OCI-M2 (cell line): ENCODE measurements at regions not wholly inside any gene's neighbourhood (a gene's known extent, or its start where the extent isn't known, plus 50 kb on each side); places are given as distances from the start of the nearest gene placed in this dataset.
"Not testable (repeated sequence)": the region's sequence is repeated elsewhere in the genome, so short reads cannot be mapped to it uniquely, and the experiment has no call there.

Source experiments
- DNase-seq: peaks from one replicate; lab custom pipeline; 2025; ENCODE audit not compliant: unreplicated experiment; lab: John Stamatoyannopoulos, UW

DNA sequence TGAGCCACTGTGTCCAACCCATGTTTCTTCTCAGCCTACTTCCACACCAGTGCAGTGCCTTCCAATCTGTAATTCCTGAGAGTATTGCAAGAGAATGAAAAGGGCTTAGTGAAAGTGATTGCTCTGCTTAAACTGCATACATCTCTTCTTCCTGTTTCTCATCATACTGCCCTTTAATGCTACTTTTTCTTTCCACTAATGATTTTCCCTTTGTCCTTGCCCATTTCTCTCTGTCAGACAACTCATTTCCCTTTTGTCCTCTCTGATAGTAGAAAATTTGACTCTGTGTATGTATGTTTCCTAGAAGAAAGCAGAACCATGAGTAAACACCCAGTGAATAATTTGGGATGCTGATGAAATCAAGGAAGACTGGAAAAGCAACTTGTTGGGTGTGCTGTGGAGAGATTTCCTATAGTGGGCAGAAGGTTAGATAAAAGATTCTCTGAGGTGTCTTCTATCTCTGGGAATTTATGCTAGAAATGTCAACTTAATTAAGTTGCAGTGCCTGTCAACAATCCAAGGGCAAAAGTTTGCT lies 102.2 kb upstream of the CHD1 start:
- no peak for DNase-seq

DNA sequence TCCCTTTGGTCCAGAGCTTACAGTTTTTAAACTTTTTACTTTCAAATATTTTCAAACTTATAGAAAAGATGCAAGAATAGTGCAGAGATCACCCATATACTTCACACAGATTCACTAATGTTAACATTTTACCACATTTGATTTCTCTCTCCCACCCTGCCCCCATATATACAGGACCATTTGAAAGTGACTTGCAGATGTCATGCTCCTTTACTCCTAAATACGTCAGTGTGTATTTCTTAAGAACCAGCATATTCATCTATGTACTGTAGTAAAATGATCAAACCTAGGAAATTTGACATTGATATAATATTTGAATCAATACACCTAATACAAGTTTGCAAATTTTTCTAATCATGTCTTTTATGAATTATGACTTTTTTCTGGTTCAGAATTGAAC lies 100.4 kb upstream of the CHD1 start:
- no peak for DNase-seq

DNA sequence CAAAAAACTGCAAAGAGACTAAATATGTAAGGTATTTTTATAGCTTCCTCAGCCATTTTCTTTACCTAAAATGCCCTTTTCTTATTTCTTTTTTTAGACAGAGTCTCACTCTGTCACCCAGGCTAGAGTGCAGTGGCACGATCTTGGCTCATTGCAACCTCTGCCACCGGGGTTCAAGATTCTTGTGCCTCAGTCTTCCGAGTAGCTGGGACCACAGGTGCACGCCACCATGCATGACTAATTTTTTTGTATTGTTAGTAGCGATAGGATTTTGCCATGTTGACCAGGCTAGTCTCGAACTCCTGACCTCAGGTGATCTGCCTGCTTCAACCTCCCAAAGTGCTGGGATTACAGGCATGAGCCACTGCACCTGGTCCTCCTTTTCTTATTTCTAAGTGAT lies 99.4 kb upstream of the CHD1 start:
- not testable (repeated sequence) for DNase-seq

DNA sequence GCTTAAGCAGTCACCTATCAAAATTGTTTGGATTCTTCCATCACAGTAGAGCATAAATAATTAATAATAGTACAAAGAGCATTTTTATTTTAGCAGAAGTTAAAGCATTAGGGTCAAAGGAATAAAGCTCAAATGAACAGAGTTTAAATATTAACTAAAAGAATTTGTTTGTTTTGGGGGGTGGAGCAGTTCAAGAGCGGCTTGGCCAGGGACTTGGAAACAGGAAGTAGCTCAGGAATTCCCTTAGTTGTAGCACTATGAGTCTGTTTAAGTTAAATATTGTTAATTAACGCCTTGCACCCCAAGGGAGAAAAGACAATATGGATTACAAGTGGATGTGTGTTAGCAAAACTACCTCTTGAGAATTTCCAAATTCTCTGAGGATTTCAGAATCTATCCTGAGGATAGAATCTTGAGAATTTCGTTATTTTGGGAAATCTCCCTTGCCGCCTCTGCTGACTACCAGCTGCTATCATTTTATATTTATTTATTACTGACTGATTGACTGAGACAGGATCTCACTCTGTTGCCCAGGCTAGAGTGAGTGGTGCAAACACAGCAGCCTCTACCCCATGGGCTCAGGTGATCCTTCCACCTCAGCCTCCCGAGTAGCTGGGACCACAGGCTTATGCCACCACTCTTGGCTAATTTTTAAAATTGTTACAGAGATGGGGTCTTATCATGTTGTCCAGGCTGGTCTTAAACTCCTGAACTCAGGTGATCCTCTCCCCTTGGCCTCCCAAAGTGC lies 96.7 kb upstream of the CHD1 start:
- DNase-seq, result no peak

DNA sequence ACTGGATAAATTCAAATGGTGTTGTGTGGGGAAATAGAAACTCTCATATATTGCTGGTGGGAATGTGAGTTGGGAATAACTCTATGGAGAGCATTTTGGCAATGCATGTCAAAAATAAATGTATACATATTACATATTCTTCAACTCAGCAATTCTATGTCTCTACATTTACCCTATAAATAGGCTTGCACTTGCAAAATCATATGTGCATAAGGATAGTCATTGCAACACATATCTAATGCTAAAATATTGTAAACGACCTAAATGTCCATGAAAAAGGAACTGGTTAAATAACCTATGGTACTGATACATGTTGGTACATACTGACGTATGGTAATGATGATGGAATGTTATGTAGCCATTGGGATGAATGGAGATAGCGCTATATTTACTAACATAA lies 94.5 kb upstream of the CHD1 start:
- no peak for DNase-seq

DNA sequence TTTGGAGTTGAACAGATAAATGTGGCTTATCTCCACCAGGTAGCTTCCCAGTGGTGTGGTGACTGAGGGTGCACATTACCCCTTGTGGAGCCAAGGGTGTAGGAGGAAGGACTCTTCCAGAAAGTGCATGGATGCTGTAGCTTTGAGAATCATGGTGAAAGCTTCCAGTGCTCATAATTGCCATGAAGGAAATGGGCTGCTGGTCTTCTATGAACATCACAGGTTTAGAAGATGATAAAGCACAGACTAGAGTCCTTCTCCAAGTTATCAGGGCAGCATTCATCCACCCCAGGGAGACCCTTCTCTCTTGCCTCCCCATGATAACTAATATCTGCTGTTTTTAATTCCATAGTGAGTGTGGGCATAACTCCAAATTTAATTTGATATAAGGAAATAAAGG lies 93.4 kb upstream of the CHD1 start:
- no peak for DNase-seq

DNA sequence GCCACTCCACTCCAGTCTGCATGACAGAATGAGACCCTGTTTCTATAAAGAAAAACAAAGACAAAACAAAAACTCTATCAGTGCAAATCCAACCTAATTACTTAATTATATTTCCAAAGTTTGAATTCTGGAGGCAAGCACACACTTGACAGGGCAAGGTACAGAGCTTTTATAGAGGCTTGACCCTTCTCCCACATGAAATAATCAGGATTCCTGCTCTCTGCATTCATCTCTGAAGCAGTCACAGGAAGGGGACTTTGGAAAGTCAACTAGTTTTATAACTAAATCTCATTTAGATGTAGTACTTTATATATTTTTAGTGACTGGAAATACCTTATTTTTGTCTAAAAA lies 91.9 kb upstream of the CHD1 start:
- DNase-seq, result no peak

DNA sequence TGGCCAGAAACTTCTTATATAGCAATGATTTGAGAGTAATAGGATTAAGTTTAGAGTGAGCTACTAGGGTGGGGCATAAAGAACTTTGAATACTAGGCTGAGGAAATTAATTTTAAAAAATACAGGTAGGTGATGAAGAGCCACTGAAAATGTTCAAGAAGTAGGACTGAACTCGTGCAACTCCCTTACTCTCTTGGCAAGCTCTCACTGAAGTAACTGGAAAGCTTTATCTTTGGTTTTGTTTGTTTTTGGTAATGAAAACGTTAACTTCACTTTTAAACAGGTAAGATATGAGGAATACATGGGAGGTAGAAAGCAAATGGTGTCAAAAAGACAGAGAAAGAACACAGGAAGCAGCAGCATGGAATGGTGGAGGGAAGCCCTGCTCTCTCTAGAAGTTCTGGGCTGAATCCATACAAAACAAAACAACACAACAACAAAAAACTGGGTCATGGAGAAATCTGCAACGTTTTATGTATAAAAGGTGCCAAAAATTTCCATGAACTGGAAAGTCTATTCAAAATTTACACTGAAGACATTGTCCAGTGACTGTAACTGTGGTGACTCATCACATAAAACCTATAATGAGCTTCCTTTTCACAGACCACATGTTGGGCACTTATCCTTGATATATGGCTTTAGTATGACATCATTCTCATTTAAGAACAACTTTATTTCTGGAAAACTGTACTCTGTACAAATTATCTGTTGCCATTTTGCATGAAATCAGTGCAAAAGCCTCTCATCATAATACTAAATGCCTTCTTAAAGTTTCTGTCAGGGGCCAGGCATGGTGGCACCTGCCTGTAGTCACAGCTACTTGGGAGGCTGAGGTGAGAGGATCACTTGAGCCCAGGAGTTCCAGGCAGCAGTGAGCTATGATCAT lies 91.2 kb upstream of the CHD1 start:
- no peak for DNase-seq

DNA sequence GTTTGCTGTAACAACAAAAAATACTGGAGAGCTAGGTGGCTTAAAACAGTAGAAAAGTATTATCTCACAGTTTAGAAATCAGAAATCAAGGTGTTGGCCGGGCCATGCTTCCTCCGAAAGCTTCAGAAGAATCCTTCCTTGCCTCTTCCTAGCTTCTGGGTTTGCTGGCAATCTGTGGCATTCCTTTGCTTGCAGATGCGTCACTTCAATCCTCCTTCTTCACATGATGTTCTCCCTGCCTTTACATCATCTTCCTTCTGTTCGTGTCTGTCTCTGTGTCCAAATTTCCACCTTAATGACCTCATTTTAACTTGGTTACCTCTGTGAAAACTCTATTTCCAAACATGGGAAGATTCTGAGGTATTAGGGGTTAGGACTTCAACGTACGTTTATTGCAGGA lies 90.4 kb upstream of the CHD1 start:
- DNase-seq, result no peak

DNA sequence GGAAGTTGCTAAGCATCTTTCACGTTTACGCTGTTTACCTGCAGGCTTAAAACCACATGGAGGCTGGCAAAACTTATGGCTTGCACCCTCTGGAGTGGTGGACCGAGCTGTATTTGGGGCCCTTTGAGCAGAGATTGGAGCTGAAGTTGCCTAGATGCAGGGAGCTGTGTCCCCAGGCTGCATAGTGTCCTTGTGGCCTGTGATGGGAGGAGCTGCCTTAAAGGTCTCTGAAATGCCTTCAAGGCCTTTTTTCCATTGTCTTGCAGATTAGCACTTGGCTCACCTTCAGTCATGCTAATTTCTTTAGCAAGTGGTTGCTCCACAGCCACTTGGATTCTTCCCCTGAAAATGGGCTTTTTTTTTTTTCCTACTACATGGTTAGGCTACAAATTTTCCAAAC lies 81.5 kb upstream of the CHD1 start:
- no peak for DNase-seq

DNA sequence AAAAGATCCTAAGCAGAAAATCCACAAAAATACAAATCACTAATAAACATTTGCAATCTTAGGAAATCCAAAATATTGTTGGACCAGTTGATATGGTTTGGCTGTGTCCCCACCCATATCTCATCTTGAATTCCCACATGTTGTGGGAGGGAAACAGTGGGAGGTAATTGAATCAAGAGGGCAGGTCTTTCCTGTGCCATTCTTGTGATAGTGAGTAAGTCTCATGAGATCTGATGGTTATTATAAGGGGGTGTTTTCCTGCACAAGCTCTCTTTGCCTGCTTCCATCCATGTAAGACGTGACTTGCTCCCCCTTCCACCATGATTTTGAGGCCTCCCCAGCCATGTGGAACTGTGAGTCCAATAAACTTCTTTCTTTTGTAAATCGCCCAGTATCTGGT lies 79.2 kb upstream of the CHD1 start:
- not testable (repeated sequence) for DNase-seq

DNA sequence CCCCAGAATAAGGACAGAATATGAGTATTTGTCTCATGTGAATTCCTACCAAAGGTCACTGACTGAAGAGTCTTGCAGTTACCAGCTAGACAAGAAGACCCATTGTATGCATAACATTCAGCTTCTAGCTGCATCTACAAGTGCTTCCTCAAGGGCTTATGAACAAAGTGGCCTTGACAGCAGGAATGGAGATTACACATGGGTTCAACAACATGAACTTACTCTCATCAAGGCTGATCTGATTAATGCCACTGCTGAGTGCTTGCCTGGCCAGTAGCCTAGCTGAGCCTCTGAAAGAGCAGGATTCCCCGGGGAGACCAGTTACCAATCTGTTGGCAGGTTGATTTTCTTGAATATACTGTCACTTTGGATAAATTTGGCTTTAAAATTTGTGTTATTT lies 76.7 kb upstream of the CHD1 start:
- no peak for DNase-seq

DNA sequence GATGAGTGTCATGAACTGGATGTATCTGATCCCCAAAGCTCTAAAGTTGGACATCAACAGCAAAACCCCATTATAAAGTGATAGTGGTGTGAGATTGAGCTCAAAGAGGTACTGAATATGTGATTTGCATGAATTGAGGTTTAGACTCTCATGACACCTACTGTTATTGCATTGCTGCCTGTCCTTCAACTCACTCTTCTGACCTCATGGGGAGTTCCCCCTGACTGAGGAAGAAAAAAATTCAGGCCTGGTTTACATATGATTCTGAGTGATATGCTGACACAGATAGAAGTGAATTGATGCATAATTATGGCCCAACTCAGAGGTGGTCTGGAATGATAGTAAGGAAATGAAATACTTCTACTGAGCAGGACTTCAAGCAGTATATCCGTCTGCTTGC lies 76.2 kb upstream of the CHD1 start:
- no peak for DNase-seq

DNA sequence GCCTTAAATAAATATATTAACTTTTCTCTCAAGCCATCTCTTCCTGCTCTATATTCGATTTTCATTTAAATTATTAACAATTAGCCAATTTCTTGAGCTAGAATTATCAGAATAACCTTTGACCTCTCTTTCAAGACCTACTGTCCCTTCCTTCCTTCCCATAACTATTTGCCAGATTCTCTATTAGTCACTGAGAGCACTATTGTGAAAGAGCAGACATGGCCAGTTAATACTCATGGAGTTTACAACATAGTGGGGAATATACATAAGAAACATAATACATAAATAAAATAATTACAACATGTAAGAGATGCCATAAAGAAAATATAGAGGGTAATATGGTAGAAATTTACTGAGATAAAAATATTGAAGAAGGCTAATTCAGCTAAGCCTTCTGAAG lies 72.1 kb upstream of the CHD1 start:
- DNase-seq, result no peak

DNA sequence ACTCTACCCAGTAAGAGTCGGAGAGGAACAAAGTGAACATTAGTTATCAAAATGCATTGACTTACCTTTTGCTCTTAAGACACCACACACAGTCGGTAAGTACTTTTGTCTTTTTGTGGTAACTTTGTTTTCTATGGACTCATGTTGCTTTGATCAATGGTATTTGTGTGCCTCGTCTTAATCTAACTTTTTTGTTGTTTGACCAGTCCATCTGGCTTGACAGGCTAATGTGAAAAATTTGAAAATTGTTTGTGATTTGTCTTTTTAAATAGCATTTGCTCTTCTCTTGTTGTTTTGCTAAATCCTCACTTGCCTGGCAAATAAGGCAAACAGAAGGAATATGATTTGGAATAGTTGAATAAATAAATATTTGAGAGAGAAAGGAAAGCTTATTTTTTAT lies 71.4 kb upstream of the CHD1 start:
- no peak for DNase-seq

DNA sequence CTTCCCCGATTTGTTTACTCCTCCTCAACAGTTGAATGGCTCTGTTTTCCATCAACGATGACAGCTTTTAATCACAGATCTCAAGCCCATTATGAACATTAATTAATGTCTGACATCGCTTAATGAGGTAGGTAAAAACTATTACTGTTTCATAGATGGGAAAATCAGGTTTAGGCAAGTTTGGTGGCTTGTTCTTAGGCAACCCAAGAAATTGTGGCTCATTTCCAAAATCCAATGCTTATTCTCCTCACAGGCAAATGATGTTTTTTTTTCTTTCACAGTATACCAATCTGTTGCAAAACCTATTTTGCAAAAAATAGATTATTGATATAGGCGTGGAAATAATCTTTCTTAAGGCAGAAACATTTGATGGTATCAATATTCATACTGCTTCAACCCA lies 70.8 kb upstream of the CHD1 start:
- no peak for DNase-seq

DNA sequence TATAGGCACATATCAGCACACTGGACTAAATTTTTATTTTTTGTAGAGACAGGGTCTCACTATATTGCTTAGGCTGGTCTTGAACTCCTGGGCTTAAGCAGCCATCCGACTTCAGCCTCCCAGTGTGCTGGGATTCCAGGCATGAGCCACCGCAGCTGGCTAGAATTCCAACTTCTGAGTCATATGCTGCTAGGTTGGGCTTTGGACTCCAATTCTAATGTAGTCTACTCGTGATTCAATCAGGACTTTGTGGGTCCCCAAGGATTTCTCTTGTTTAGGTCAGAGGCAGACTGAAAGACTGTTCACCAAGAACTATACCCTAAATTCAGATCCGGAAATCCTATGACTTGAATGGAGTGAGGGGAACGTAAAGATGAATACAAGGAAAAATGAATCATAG lies 68.2 kb upstream of the CHD1 start:
- DNase-seq, result no peak

DNA sequence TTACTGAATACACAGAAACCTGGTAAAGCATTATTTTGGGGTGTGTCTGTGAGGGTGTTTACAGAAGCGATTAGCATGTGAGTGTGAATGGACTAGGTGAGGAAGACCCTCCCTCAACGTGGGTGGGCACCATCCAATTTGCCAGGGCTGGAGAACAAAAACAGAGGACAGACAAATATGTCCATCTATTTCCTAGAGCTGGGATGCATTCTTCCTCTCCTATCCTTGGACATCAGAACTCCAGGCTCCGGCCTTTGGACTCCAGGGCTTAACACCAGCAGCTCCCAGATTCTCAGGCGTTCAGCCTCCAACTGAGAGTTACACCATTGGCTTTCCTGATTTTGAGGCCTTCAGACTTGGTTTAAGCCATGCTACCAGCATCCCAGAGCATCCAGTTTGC lies 65.8 kb upstream of the CHD1 start:
- no peak for DNase-seq

DNA sequence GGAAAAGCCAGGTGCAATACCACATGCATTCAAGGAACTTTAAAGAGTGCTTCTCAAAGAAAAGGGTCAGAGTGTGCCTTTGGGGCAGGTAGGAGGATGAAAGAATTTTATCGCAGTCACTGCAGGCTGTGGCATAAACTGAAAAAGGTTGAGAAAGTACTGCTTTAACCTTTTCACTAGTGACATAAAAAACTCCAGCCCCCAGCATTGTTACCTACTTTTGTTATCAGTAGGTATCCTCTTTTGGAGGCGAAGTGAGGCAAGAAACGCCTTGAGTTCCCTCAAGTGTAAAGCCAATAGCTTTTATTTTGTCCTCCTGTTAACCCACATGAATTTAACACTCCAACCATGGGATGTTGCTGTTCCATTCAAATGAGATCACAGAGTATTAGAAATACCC lies 64.7 kb upstream of the CHD1 start:
- DNase-seq, result no peak

DNA sequence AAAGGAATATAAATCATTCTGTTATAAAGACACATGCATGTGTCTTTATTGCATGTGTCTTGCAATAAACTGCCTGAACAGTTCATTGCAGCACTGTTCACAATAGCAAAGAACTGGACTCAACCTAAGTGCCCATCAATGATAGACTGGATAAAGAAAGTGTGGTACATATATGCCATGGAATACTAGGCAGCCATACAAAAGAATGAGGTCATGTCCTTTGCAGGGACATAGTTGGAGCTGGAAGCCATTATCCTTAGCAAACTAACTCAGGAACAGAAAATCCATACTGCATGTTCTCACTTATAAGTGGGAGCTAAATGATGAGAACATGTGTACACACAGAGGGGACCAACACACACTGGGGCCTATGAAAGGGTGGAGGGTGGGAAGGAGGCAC lies 63.7 kb upstream of the CHD1 start:
- no peak for DNase-seq

DNA sequence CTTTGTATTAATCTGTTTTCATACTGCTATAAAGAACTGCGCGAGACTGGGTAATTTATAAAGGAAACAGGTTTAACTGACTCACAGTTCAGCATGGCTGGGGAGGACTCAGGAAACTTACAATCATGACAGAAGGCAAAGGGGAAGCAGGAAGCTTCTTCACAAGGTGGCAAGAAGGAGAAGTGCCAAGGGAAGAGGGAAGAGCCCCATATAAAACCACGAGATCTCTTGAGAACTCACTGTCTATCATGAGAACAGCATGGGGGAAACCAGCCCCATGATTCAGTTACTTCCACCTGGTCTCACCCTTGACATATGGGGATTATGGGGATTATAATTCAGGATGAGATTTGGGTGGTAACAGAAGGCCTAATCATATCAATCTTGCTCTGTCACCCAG lies 60.9 kb upstream of the CHD1 start:
- DNase-seq, result no peak

DNA sequence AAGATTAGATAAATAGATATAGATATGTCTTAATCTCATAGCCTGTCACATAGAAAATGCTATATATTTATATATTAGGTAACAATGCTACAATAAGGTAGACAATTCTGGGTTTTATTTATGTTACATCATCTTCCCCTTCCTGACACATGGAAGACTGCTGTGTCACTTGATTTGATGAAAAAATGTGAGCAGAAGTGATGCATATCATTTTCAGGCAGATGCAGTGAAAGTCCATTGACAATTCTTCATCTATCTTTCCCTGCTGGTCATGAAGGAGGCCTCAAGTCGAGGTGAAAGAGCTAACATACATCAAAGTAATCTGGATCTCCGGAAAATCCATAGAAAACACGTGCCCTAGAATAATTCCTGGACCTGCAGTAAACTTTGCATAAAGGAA lies 57.8 kb upstream of the CHD1 start:
- no peak for DNase-seq
